CD4-positive, alpha-beta T cell treated with Interleukin-12 subunit alpha and Interleukin-12 subunit beta, for 1 hour (primary cell): ENCODE measurements at regions not wholly inside any gene's neighbourhood (a gene's known extent, or its start where the extent isn't known, plus 50 kb on each side); places are given as distances from the start of the nearest gene placed in this dataset.
"Not testable (repeated sequence)": the region's sequence is repeated elsewhere in the genome, so short reads cannot be mapped to it uniquely, and the experiment has no call there.

Experiments
- DNase-seq: peaks from one replicate; pipeline ENCODE4 v3.0.0-alpha.2; 2020

GRCh38 chr12:14215949-14216348 is 149.5 kb upstream of the ATF7IP start:
- DNase-seq, result not testable (repeated sequence)

- peak; percentile 44 for DNase-seq
These were observed 148.8 kb upstream of the ATF7IP start for GRCh38 chr12:14216405-14217294.

GRCh38 chr12:14219156-14219555 is 146.3 kb upstream of the ATF7IP start:
- no peak for DNase-seq

GRCh38 chr12:14219670-14220069 is 145.8 kb upstream of the ATF7IP start:
- DNase-seq, result not testable (repeated sequence)

- DNase-seq, result no peak
These were observed 140.4 kb upstream of the ATF7IP start for GRCh38 chr12:14225064-14225463.

- DNase-seq, result not testable (repeated sequence)
These were observed 130.3 kb upstream of the ATF7IP start for GRCh38 chr12:14235176-14235575.

GRCh38 chr12:14236641-14237040 is 128.8 kb upstream of the ATF7IP start:
- DNase-seq, result not testable (repeated sequence)

GRCh38 chr12:14238221-14238792 is 127.2 kb upstream of the ATF7IP start:
- peak; percentile 50 for DNase-seq

- DNase-seq, result peak; percentile 59
These were observed 126.0 kb upstream of the ATF7IP start for GRCh38 chr12:14239350-14239934.

GRCh38 chr12:14239935-14240872 is 125.3 kb upstream of the ATF7IP start:
- peak; percentile 36 for DNase-seq

GRCh38 chr12:14240873-14241220 is 124.6 kb upstream of the ATF7IP start:
- DNase-seq, result no peak

GRCh38 chr12:14242825-14243224 is 122.7 kb upstream of the ATF7IP start:
- DNase-seq, result not testable (repeated sequence)

GRCh38 chr12:14243941-14244340 is 121.5 kb upstream of the ATF7IP start:
- DNase-seq, result no peak

- DNase-seq, result no peak
These were observed 120.4 kb upstream of the ATF7IP start for GRCh38 chr12:14244876-14245669.

GRCh38 chr12:14247166-14247565 is 118.3 kb upstream of the ATF7IP start:
- no peak for DNase-seq

- no peak for DNase-seq
These were observed 116.1 kb upstream of the ATF7IP start for GRCh38 chr12:14249368-14249767.

GRCh38 chr12:14252697-14253096 is 112.8 kb upstream of the ATF7IP start:
- DNase-seq, result no peak

GRCh38 chr12:14253496-14253895 is 112.0 kb upstream of the ATF7IP start:
- no peak for DNase-seq

- DNase-seq, result no peak
These were observed 110.7 kb upstream of the ATF7IP start for GRCh38 chr12:14254781-14255180.

- DNase-seq, result peak; percentile 71
These were observed 109.4 kb upstream of the ATF7IP start for GRCh38 chr12:14256121-14256520.

GRCh38 chr12:14256555-14257169 is 108.8 kb upstream of the ATF7IP start:
- DNase-seq, result peak; percentile 87
